ENCODE measurements at regions not wholly inside any gene's neighbourhood (a gene's known extent, or its start where the extent isn't known, plus 50 kb on each side); places are given as distances from the start of the nearest gene placed in this dataset.

GRCh38 chr13:80263745-80264513, 77.0 kb downstream of the SPRY2 start:
- no peak for TF ChIP-seq CTCF (IDR thresholded peaks at IDR 0.05 in 2 of 3, conservative IDR thresholded peaks at IDR 0.05 in 1 of 3; ENCODE audit: control insufficient read depth in 2 of 3, extremely low read depth in 1 of 3, insufficient read depth in 1 of 3, low read depth in 3 of 3, low read length in 3 of 3)
- no peak for TF ChIP-seq NKRF (conservative IDR thresholded peaks at IDR 0.05)
- peak; percentile 94; the same call in 1 of the 2 replicates for TF ChIP-seq CBX5 (IDR thresholded peaks at IDR 0.05; ENCODE audit: low read depth)
- TF ChIP-seq ATF2 (IDR thresholded peaks at IDR 0.05; ENCODE audit: low read length): no peak
- no peak for TF ChIP-seq RAD21 (IDR thresholded peaks at IDR 0.05; ENCODE audit: insufficient read depth, low read depth, low read length)
- no peak for TF ChIP-seq BMI1 (IDR thresholded peaks at IDR 0.05; ENCODE audit: borderline replicate concordance)
- no peak for TF ChIP-seq POLR2A (IDR thresholded peaks at IDR 0.05; ENCODE audit: low read depth, low read length)
- TF ChIP-seq ESRRA (IDR thresholded peaks at IDR 0.05; ENCODE audit: low read length): no peak

Measured in GM12878 (cell line).